ENCODE measurements at regions not wholly inside any gene's neighbourhood (a gene's known extent, or its start where the extent isn't known, plus 50 kb on each side); places are given as distances from the start of the nearest gene placed in this dataset.

DNA sequence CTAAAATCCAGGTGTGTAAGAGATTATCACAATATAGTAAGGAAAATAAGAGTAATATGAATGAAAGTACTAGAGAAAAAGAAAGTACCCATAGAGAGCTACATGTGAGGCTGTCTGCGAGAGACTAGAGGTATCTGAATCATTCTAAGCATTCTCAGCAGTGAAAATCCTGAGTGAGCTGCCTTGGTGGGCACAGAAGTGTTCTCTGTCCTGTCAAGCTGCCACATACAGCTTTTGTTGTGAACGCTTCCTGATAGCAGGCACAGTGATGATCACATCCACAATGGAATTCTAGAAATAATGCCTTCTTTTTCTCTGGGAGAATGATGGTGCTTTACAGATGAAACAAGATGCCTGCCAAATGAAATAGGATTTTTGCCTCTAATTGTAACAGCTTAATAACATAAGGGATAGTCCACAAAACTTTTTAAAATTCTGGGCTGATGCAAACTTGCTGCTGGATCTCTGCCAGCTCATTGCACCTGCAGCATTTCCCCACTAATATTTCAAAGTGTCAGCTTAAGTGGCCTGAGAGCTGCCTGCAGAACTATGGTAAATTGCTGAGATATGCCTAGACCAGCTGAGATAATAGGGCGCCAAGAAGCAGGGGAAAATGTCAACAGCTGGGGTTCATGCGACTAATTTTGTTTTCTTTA lies 620.5 kb downstream of the DOK5 start:
- TF ChIP-seq, protein P1, sequence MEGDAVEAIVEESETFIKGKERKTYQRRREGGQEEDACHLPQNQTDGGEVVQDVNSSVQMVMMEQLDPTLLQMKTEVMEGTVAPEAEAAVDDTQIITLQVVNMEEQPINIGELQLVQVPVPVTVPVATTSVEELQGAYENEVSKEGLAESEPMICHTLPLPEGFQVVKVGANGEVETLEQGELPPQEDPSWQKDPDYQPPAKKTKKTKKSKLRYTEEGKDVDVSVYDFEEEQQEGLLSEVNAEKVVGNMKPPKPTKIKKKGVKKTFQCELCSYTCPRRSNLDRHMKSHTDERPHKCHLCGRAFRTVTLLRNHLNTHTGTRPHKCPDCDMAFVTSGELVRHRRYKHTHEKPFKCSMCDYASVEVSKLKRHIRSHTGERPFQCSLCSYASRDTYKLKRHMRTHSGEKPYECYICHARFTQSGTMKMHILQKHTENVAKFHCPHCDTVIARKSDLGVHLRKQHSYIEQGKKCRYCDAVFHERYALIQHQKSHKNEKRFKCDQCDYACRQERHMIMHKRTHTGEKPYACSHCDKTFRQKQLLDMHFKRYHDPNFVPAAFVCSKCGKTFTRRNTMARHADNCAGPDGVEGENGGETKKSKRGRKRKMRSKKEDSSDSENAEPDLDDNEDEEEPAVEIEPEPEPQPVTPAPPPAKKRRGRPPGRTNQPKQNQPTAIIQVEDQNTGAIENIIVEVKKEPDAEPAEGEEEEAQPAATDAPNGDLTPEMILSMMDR (conservative IDR thresholded peaks at IDR 0.05) = no peak
- no peak for TF ChIP-seq EZH2 (IDR thresholded peaks at IDR 0.05; ENCODE audit: low read depth)

All from PC-9 (cell line).